ENCODE measurements at regions not wholly inside any gene's neighbourhood (a gene's known extent, or its start where the extent isn't known, plus 50 kb on each side); places are given as distances from the start of the nearest gene placed in this dataset.

DNA sequence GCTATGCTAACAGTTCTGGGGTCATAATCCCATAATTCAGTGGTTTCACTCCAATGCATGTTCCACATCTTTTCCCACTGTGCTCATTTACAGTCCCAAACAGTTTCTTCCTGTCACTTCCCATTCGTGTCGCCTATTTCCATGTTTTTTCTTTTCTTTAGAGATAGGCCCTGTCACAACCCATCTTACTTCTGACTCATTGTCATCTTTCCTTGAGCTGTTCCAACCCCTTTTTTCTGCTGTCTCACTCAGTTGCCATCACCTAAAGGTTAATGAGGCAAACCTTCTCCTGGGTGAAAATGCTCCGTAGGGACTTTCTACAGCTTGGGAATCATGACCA is 814.5 kb downstream of the VGLL3 start:
- TF ChIP-seq, protein P1, sequence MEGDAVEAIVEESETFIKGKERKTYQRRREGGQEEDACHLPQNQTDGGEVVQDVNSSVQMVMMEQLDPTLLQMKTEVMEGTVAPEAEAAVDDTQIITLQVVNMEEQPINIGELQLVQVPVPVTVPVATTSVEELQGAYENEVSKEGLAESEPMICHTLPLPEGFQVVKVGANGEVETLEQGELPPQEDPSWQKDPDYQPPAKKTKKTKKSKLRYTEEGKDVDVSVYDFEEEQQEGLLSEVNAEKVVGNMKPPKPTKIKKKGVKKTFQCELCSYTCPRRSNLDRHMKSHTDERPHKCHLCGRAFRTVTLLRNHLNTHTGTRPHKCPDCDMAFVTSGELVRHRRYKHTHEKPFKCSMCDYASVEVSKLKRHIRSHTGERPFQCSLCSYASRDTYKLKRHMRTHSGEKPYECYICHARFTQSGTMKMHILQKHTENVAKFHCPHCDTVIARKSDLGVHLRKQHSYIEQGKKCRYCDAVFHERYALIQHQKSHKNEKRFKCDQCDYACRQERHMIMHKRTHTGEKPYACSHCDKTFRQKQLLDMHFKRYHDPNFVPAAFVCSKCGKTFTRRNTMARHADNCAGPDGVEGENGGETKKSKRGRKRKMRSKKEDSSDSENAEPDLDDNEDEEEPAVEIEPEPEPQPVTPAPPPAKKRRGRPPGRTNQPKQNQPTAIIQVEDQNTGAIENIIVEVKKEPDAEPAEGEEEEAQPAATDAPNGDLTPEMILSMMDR (IDR thresholded peaks at IDR 0.05; ENCODE audit: insufficient read depth, missing control alignments): no peak
- FAIRE-seq: no peak
- no peak for DNase-seq (ENCODE audit: insufficient read length, low spot score)

DNA sequence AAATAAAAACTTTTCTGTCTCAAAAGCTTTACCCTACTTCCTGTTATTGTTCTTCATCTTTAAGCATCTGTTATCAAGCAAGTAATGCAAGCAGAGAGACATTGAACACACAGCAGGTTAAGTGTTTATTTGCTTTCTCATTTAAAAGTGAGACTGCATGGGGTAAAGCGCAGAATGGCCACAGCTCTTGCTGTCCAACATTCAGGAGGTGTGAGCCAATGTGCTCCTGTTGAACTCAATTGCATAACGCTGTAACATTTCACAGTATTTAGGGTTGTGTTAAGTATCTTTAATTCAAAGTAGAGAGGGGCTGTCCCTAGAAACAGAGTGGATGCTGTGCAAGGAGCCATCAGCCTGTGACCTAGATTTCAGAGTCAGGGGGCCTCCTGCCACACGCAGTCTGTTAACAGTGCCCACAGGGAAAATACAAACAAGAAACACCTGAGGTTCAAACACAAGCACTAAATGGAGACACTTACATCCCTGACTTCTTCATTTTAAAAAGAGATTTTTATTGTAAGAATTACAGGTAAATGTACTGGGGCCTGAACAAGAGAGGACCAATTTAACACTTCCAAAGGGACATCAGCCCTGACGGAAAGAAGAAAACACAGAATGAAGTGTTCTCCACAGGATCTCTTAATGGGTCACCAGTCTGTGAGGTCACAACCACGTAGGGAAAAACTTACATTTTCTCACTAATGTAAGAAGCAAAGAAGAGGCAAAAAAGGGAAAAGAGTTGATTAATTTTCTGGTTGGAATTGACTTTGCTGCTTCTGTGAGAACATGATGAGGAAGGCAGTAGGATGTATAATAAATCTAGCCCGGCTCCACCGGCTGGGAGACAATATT is 815.1 kb downstream of the VGLL3 start:
- FAIRE-seq: no peak
- TF ChIP-seq, protein P1 (IDR thresholded peaks at IDR 0.05; ENCODE audit: insufficient read depth, missing control alignments): no peak
- DNase-seq (ENCODE audit: insufficient read length, low spot score): no peak

DNA sequence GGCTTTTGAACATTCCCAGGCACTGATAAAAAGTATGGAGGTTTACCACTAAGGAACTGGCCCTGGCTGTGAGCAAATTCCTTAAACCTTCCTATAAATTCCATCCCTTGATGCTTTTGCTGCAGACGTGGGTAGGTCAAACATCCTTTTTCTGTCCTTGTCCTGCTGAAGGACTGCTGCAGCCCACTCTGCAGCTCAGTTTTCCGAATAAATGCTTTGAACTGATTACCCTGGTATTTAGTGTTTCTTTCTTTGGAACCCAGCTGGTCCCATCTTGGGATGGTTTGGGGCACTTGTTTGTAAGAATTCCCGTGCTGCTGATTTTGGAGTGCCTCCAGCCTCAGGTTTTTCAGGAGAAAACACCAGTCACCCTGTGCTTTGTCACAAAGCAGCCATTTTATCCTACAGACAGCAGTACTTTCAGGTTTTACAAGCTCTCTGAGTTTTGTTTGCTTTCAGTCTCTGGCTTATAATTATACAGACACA is 815.9 kb downstream of the VGLL3 start:
- no peak for DNase-seq (ENCODE audit: insufficient read length, low spot score)
- TF ChIP-seq, protein P1 (IDR thresholded peaks at IDR 0.05; ENCODE audit: insufficient read depth, missing control alignments): no peak
- FAIRE-seq: no peak

DNA sequence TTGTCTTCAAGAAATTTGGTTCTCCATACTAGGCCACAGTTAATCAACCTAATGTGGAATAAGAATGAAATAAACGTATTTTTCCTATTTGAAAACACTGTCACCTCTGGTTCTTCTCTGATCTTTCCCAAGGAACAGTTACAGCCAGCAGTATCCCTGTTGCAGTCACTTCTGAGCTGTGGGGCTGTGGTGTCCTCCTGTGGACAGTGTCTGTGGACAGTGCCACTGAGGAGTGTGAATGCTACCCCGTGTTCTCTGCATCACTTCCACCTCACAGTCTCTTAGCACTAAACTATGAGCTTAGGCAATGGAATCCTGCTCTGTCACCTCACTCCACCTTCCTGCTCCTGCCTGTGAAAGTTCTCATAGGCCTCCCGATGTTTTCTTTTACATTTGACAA is 817.5 kb downstream of the VGLL3 start:
- FAIRE-seq: no peak
- DNase-seq (ENCODE audit: insufficient read length, low spot score): no peak
- TF ChIP-seq, protein P1 (IDR thresholded peaks at IDR 0.05; ENCODE audit: insufficient read depth, missing control alignments): no peak

DNA sequence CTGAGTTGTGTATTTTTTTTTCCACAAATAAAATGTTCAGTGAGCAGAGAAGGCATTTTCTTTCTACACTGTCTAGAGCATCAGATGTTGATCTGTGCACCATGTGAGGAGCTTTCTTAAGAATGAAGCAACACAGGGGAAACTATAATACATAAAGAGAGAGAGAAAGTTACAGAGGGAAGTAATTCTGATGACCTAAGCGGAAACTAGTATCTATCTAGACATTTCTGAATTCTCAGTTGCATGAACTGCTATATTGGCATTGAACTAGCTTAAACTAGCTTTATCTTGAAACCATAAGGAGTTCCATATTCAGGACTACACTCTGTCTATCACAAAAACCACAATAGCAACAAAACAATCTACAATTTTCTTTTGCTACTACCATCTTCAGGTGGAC is 822.4 kb downstream of the VGLL3 start:
- TF ChIP-seq, protein P1 (IDR thresholded peaks at IDR 0.05; ENCODE audit: insufficient read depth, missing control alignments): no peak
- no peak for DNase-seq (ENCODE audit: insufficient read length, low spot score)
- FAIRE-seq: no peak

DNA sequence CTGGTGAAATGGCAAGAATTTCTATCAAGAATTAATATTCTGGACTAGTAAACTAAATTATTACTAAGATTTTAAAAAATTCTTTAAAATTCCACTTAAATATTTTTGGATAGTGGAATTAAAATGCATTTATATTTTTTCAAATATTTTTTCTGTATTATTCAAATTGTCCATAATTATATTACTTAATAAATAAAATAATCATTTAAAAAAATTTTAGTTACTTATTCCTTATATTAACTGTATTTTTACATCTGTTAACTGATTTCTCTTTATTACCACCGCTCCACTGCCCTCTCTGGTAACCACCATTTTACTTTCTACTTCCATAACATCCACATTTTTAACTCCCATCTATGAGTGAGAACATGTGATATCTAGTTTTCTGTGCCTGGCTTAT is 828.4 kb downstream of the VGLL3 start:
- TF ChIP-seq, protein P1 (IDR thresholded peaks at IDR 0.05; ENCODE audit: insufficient read depth, missing control alignments): no peak
- FAIRE-seq (no peak), DNase-seq (ENCODE audit: insufficient read length, low spot score) (no peak)

DNA sequence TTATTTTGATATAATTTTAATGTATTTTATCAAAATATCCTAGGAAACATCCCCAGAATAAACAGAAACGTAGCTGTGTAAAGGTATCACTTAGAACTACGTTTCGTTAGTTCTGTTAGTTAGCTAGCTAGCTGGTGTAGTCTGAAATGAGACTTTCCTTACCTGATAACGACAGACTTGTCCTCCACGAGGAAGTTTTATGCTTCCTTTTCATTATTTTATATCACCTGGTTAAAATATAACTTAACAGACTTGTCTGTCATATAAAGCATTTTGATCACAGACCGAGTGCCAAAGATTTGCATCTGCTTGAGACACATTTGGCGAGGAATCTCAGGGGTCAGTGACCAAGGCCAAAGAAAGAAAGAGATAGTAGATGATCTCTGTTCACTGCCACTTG is 829.5 kb downstream of the VGLL3 start:
- no peak for FAIRE-seq
- TF ChIP-seq, protein P1 (IDR thresholded peaks at IDR 0.05; ENCODE audit: insufficient read depth, missing control alignments): no peak
- DNase-seq (ENCODE audit: insufficient read length, low spot score): no peak
